H54 (cell line): ENCODE measurements at regions not wholly inside any gene's neighbourhood (a gene's known extent, or its start where the extent isn't known, plus 50 kb on each side); places are given as distances from the start of the nearest gene placed in this dataset.

Source experiments
- DNase-seq: peaks from one replicate; pipeline ENCODE4 v3.0.0; 2011; ENCODE audit warnings: low spot score, mixed read lengths; ENCODE audit not compliant: insufficient read length
- FAIRE-seq: peaks from 3 replicates; lab custom pipeline; 2011; peaks lifted over from hg19 to GRCh38; lab: Jason Lieb, UNC
- POLR2A ChIP-seq: IDR thresholded peaks from 2 replicates; pipeline ENCODE4 v1.6.1; 2011; ENCODE audit warnings: low read depth, mild to moderate bottlenecking, low read length

DNA sequence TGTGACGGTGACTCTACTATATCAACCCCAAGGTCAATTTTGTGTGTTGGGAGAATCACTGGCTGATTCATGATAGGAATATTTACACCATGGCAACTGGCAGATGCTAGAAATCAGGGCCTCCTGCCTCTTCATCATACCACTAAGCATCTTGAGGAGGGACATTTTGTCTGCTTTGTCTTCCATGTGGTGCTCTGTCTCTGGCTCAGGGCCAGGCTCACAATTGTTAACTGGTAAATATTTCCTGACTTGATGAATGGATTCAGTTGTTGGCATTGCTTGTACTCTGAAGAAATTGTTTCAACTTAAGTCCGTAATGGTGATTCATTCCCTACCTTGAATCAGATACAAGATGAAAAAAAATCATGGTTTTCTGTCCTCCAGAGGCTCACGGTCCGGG lies 292.7 kb downstream of the HAPSTR1 start:
- no peak for TF ChIP-seq POLR2A
- FAIRE-seq (no peak), DNase-seq (no peak)

DNA sequence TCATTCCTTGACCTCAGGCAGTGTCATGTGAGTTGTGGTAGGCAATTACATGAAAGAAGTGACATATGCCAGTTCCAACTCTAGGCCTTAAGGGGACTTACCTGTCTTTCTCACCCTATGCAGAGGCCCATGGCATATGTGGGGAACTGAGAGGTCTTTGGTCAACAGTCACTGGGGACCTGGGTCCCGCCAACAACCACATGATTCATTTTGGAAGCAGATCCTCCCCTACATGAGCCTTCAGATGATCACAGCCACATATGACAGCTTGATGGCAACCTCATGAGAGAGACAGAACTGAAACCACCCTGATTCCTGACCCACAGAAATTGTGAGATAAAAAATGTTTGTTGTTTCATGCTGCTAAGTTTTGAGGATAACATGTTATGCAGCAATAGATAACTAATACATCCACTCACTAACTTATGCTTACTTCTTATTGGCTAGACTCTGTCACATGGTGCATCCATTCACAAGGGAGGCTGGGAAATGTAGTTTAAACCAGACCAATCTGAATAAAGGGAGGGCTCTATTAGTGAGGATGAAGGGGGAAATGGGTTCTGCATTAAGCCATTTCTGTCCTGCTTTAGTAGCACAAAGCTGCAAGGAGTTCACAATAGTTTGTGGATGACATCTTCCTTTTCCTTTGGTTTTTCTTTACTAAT lies 298.2 kb downstream of the HAPSTR1 start:
- DNase-seq (no peak), FAIRE-seq (no peak)
- TF ChIP-seq POLR2A, result no peak

DNA sequence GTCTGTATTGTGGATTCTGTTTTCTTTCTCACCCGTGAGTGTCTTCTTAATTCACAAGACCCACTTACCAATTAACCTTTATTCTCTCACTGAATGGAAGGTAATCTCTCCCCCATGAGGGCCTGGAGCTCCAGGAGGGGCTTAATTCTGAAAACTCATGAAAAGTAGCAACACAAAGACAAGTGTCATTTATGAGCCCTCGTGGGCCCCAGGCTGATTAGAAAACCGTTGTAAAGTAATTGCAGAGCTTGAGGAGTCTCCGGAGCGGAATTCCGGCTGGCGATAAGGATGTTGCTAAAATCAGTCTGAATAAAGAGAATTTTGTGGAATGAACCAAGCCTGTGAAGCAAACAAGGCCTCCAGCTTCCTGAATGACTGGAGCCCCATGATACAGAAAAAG lies 301.5 kb downstream of the HAPSTR1 start:
- DNase-seq (no peak), FAIRE-seq (no peak)
- no peak for TF ChIP-seq POLR2A

DNA sequence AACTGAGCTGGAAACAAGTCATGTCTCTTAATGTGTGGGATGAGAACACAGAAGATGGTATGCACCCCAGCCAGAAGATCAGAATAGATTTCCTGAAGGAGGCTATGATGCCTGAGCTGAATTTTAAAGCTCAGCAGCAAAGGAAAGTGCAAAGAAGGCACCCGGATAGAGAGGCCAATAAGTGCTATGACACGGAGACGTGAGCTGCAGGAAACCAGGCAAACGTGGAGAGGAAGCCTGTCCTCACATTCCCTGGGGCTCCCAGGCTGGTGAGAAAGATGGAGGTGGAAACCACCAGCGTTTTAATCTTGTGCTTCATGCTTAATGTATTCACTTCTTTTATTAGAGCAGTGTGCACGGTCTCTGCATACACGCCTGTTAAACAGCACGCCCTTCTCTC lies 302.1 kb downstream of the HAPSTR1 start:
- FAIRE-seq (no peak), DNase-seq (no peak)
- TF ChIP-seq POLR2A, result no peak

DNA sequence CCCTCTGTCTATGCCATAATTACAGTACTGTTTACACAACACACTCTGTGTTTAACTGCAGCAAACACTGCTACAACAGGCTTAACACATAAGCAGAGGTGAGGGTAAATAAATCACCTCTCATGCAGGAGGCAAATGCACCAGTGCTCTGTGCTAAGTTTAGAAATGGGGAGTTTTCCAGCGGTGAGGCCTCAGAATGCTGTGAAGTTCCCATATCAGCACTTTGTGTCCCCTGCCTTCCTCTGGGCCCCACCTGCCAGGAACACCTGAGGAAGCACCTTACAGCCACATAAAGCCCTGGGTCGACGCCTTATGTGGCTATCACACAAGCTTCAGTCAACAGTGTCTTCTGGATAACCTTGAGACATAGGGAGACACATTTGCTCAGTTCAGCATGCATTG lies 304.5 kb downstream of the HAPSTR1 start:
- DNase-seq (no peak), FAIRE-seq (no peak)
- no peak for TF ChIP-seq POLR2A

DNA sequence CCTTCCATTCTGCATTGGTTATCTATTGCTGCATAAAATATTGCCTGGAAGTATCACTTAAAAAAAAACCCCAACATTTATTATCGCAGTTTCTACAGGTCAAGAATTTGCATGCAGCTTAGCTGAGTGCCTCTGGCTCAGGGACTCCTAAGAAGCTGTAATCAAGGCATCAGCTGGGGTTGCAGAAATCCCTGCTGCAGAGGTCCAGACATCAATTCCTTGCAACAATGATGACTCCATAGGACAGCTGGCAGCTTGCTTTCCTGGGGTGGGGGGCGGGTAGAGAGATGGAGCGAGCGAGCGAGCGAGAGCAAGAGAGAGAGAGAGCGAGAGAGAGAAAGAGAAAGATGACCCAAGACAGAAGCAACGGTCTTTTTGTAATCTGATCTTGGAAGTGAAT lies 308.1 kb downstream of the HAPSTR1 start:
- no peak for FAIRE-seq
- no peak for DNase-seq
- no peak for TF ChIP-seq POLR2A

DNA sequence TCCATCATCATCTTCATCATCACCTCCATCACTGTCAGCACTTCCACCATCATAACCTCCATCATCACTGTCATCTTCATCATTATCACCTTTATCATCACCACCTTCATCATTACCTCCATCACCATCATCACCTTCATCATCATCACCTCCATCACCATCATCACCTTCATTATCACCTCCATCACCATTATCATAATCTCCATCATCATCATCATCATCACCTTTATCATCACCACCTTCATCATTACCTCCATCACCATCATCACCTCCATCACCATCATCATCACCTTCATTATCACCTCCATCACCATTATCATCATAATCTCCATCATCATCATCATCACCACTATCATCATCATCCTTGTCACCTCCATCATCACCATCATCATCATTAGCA lies 309.7 kb downstream of the HAPSTR1 start:
- FAIRE-seq (no peak), DNase-seq (no peak)
- no peak for TF ChIP-seq POLR2A

DNA sequence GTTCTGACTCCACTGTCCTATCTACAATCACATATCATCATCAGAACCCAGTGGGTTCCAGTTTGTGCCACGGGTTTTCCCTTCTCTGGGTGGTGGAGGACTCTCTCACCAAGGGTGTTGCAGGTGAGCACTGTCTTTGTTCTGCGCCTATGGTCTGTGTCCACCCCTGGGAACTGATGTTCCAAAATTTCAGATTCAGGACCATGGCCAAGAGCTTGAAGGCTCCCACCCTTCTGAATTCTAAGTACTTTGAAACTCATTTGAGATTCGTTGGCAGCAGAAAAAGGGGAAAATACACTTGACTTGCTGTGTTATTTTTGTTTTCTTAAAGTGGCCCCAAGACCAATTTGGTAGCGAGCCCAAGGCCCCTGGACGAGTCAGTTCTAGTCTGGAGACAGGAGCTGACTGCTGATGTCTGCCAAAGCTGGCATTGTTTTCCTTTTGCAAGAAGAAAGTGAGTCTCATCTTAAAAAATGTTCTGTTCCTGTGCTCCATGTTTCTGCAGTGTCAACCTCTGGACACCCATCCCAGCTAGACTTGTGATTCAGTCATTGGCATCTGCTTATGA lies 310.9 kb downstream of the HAPSTR1 start:
- FAIRE-seq, result no peak
- TF ChIP-seq POLR2A, result no peak
- no peak for DNase-seq

DNA sequence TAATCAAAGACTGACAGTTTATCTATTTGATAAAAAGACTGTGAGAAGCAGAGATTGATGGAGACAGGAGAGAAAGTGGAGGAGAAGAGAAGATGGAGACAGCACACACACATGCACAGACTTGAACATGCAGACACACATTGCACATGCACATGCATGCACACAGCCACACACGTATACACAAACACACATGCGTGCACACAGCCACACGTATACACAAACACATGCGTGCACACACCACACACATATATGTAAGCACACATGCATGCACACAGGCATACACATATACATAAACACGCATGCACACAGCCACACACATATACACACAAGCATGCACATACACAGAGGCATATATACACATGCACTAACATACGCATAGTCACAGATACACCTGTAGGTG lies 313.4 kb downstream of the HAPSTR1 start:
- DNase-seq, result no peak
- no peak for FAIRE-seq
- no peak for TF ChIP-seq POLR2A

DNA sequence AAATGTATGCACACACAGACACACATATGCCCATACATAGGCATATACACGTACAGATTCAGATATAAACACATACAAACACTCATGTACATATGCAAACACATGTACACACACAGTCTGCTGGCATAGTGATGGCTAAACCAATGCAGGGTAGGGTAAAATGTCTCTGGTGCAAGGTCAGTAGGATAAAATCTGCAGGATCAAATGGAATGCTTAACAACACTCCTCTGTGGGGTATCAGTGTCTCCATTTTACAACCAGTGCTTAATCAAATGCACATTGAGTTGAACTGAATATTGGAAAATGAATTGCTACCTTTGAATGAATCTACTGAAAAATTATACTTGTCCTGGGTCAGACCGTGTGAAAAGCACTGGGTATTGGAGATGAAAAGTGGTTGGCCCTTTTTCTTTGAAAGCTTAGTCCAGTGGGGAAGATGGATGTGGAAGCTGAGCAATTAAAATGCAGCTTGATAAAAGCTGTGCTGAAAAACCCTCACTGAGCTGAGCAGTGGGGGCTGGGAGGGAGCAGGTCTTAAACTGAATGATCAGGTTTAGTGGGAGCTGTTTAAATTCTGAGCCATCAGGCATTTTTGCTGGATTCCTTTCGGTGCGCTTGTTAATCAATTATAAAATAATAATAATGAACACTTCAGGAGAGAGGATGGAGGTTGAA lies 314.7 kb downstream of the HAPSTR1 start:
- DNase-seq (no peak), FAIRE-seq (no peak)
- no peak for TF ChIP-seq POLR2A

DNA sequence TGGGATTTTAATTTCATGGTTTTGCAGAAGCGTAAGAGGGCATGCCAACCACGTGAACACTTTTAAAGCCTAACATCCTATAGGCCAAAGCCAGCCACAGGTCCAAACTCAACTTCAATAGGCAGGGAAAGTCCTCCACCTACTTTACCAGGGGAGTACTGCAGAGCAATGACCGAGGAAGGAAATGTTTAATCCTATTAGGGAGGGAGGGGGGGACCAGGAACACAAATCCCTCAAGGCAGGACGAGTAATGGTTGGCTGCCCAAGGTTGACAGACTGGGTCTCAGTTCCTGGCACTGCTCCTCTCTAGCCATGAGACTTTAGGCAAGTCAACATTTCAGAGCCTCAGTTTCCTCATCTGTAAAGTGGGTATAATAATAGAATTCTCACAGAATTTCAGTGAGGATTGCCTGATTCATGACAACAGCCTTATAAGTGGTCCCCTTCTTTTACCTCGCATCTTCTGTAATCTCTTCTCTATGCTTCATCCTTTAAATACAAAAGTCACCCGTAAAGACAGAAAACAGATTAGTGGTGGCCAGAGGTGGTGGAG lies 315.8 kb downstream of the HAPSTR1 start:
- FAIRE-seq, result no peak
- no peak for DNase-seq
- no peak for TF ChIP-seq POLR2A

DNA sequence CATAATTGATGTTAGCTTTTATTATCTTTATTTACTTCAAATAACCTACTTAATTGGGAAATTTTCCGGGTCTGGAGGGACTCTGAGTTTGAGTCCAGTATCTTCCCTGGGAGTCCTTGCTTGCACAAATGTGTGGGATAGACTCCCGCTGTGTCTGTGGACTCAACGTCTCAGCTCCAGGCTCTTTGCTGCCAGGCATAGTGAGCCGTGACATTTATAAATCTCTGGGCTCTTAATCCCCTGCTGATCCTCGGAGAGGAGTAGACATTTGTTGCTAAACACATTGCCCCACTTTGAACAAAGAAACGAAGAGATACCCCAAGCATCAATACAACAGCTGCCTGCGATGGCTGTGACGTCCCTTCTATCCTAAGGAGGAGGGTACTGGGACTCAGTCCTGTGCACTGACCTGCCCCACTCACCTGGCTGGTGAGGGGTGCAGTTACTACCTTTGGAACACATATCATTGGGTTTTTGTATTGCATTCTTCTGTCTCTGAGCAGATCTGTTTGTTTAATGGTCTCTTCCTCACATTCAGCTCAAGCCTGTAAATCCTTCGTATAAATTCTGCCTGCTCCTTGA lies 316.9 kb downstream of the HAPSTR1 start:
- no peak for FAIRE-seq
- no peak for DNase-seq
- TF ChIP-seq POLR2A, result no peak

DNA sequence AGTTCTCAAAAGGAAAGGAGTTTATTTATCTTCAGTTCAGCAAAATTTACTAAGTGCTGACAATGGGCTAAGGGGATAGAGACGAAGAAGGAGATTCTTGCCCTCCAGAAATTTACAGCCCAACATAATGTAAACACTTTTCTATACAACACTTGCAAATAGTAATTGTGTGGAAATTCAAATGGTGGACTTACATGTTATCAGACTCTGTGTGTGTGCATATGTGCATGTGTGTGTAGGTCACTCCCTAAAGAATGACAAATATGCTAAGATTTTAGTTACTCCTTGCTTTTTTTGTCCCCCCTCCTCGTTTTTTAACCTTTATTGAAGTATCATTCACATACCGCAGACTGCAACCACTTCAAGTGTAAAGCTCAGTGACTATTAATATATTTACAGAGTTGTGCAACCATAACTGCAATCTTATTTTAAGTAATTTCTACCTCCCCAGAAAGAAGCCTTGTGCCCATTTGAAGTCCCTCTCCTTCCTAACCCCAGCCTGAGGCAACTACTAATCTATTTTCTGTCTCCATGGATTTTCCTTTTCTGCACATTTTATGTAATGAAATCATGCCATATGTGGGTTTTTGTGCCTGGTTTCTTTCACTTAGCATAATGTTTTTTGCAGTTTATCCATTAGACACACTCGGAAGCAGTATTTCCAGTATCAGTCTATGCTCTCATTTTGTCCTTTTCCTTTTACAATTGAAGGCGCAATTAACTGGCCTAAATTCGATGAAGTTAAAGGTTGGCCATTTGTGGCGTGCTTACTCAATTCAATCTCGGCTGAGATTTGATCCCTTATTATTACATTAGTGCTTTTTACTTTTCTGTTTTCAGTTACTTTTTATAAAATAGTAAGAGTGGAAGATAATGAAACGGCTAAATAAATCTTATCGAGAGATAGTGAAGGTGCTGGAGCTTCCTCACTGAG lies 318.4 kb downstream of the HAPSTR1 start:
- no peak for FAIRE-seq
- TF ChIP-seq POLR2A, result no peak
- DNase-seq, result no peak
